Activated B cell treated with CpG ODN at 0.5 μM for 24 hours (primary cell): ENCODE measurements at regions not wholly inside any gene's neighbourhood (a gene's known extent, or its start where the extent isn't known, plus 50 kb on each side); places are given as distances from the start of the nearest gene placed in this dataset.

Source experiments
- ATAC-seq: fragments of 200-7000 bp; cut with Tn5 transposase; one replicate; pipeline ENCODE4 v1.10.0; 2021; ENCODE audit warnings: low read depth, mild to moderate bottlenecking, moderate library complexity
- CTCF ChIA-PET: fragments of 350-600 bp; sonication (Branson Sonifier 250); formaldehyde crosslinking; loops from one replicate; lab custom pipeline; 2021; ENCODE audit warnings: antibody characterized with exemption; lab: Charles Lee
- POLR2A ChIA-PET: fragments of 350-600 bp; sonication (Branson Sonifier 250); formaldehyde crosslinking; loops from one replicate; lab custom pipeline; 2021; ENCODE audit warnings: antibody characterized with exemption; lab: Charles Lee
- DNase-seq: peaks from one replicate; pipeline ENCODE4 v3.0.0; 2022
- H3K27ac Mint-ChIP-seq: one replicate; pipeline ENCODE4 v1.8.0; 2020; ENCODE audit warnings: mixed read lengths
- H3K27me3 Mint-ChIP-seq: one replicate; pipeline ENCODE4 v1.8.0; 2021; ENCODE audit warnings: mixed read lengths
- H3K36me3 Mint-ChIP-seq: one replicate; pipeline ENCODE4 v1.8.0; 2021; ENCODE audit warnings: low read depth, mixed read lengths
- H3K4me1 Mint-ChIP-seq: one replicate; pipeline ENCODE4 v1.8.0; 2021; ENCODE audit warnings: mixed read lengths
- H3K4me3 Mint-ChIP-seq: one replicate; pipeline ENCODE4 v1.8.0; 2020; ENCODE audit warnings: mild to moderate bottlenecking, mixed read lengths
- H3K9me3 Mint-ChIP-seq: one replicate; pipeline ENCODE4 v1.8.0; 2020; ENCODE audit warnings: mixed read lengths
- CTCF ChIP-seq: fragments of 200-600 bp; IDR thresholded peaks from one replicate; pipeline ENCODE4 v1.8.0; 2022; ENCODE audit warnings: antibody characterized with exemption, mild to moderate bottlenecking
- intact Hi-C: fragments of 100-400 bp; cut with micrococcal nuclease; formaldehyde crosslinking; loops from one replicate; pipeline ENCODE4 v1.15.1; 2024

- ChIA-PET POLR2A (no interaction called here), CTCF (no interaction called here)
- ATAC-seq = no peak
- no peaks in the 10 kb centered on the region for H3K4me1 Mint-ChIP-seq
- TF ChIP-seq CTCF = no peak
- H3K27me3 Mint-ChIP-seq = no peaks in the 10 kb centered on the region
- no peak for DNase-seq
- no peaks in the 10 kb centered on the region for H3K36me3 Mint-ChIP-seq
- H3K9me3 Mint-ChIP-seq = no peaks in the 10 kb centered on the region
- intact Hi-C loops = no loop called here
- no peak overlapping the region for H3K4me3 Mint-ChIP-seq
- no peak overlapping the region for H3K27ac Mint-ChIP-seq
Observed at GRCh38 chr10:2362331-2362730, 625.0 kb upstream of the ADARB2 start.

- ATAC-seq = no peak
- Mint-ChIP-seq H3K36me3 (no peaks in the 10 kb centered on the region), H3K27me3 (no peaks in the 10 kb centered on the region), H3K4me1 (no peaks in the 10 kb centered on the region), H3K9me3 (no peaks in the 10 kb centered on the region), H3K4me3 (no peak overlapping the region), H3K27ac (no peak overlapping the region)
- ChIA-PET POLR2A (no interaction called here), CTCF (no interaction called here)
- no peak for DNase-seq
- intact Hi-C loops = no loop called here
- no peak for TF ChIP-seq CTCF
Observed at GRCh38 chr10:2358586-2358985, 621.3 kb upstream of the ADARB2 start.

GRCh38 chr10:2356670-2357069 lies 619.3 kb upstream of the ADARB2 start:
- POLR2A ChIA-PET = no interaction called here
- Mint-ChIP-seq H3K4me3 (no peak overlapping the region), H3K36me3 (no peaks in the 10 kb centered on the region), H3K4me1 (no peaks in the 10 kb centered on the region), H3K9me3 (no peaks in the 10 kb centered on the region), H3K27me3 (no peaks in the 10 kb centered on the region), H3K27ac (no peak overlapping the region)
- ATAC-seq (no peak), DNase-seq (no peak)
- CTCF ChIA-PET = no interaction called here
- intact Hi-C loops = no loop called here
- TF ChIP-seq CTCF = no peak

- H3K4me1 Mint-ChIP-seq = no peaks in the 10 kb centered on the region
- ChIA-PET POLR2A (no interaction called here), CTCF (no interaction called here)
- H3K9me3 Mint-ChIP-seq = no peaks in the 10 kb centered on the region
- intact Hi-C loops = no loop called here
- no peaks in the 10 kb centered on the region for H3K27me3 Mint-ChIP-seq
- H3K4me3 Mint-ChIP-seq = no peak overlapping the region
- no peak for TF ChIP-seq CTCF
- ATAC-seq (no peak), DNase-seq (no peak)
- no peak overlapping the region for H3K27ac Mint-ChIP-seq
- no peaks in the 10 kb centered on the region for H3K36me3 Mint-ChIP-seq
Observed at GRCh38 chr10:2351566-2351965, 614.2 kb upstream of the ADARB2 start.

GRCh38 chr10:2342206-2342605 lies 604.9 kb upstream of the ADARB2 start:
- Mint-ChIP-seq H3K36me3 (no peaks in the 10 kb centered on the region), H3K9me3 (no peaks in the 10 kb centered on the region), H3K4me1 (no peaks in the 10 kb centered on the region), H3K27me3 (no peaks in the 10 kb centered on the region), H3K4me3 (no peak overlapping the region), H3K27ac (no peak overlapping the region)
- intact Hi-C loops = no loop called here
- ATAC-seq = no peak
- no peak for TF ChIP-seq CTCF
- ChIA-PET POLR2A (no interaction called here), CTCF (no interaction called here)
- no peak for DNase-seq
